CD14-positive monocyte (primary cell): ENCODE measurements at regions not wholly inside any gene's neighbourhood (a gene's known extent, or its start where the extent isn't known, plus 50 kb on each side); places are given as distances from the start of the nearest gene placed in this dataset.

ENCODE experiments used
- DNase-seq, 3 donors: peaks; one replicate each; pipeline ENCODE4 v3.0.0-alpha.2; 2011 to 2022
- H2AFZ ChIP-seq: 2 replicates; pipeline ENCODE4 v1.6.0; 2012; ENCODE audit warnings: mild to moderate bottlenecking, low read depth, low read length, inconsistent platforms; ENCODE audit not compliant: insufficient read depth, poor library complexity, severe bottlenecking
- H3K27ac ChIP-seq, 2 donors: 1 replicate in 1 of 2; 2 replicates in 1 of 2; pipeline ENCODE4 v1.5.1; 2012 to 2013; ENCODE audit warnings: low read length in 2 of 2, control low read depth in 1 of 2, inconsistent platforms in 1 of 2, low read depth in 1 of 2, mild to moderate bottlenecking in 1 of 2
- H3K27me3 ChIP-seq, 2 donors: one replicate each; pipeline versions ENCODE4 v1.6.0 to v1.6.1; 2011 to 2013; ENCODE audit warnings: low read length in 2 of 2; ENCODE audit not compliant: control insufficient read depth in 2 of 2, insufficient read depth in 2 of 2
- H3K36me3 ChIP-seq, 2 donors: replicated peaks in 1 of 2; 1 replicate in 1 of 2; 2 replicates in 1 of 2; pipeline versions ENCODE4 v1.5.1 to v1.6.1; 2012 to 2013; ENCODE audit warnings: low read length in 2 of 2, control low read depth in 1 of 2, inconsistent platforms in 1 of 2, mild to moderate bottlenecking in 1 of 2; ENCODE audit not compliant: insufficient read depth in 2 of 2, control insufficient read depth in 1 of 2
- H3K4me1 ChIP-seq, 2 donors: 1 replicate in 1 of 2; 2 replicates in 1 of 2; pipeline versions ENCODE4 v1.5.1 to v1.6.1; 2012 to 2013; ENCODE audit warnings: low read length in 2 of 2, control low read depth in 1 of 2, inconsistent platforms in 1 of 2, mild to moderate bottlenecking in 1 of 2, moderate library complexity in 1 of 2; ENCODE audit not compliant: insufficient read depth in 2 of 2, control insufficient read depth in 1 of 2
- H3K4me2 ChIP-seq: replicated peaks from 2 replicates; pipeline ENCODE3; 2012; ENCODE audit warnings: low read length, moderate library complexity, mild to moderate bottlenecking; ENCODE audit not compliant: poor library complexity, severe bottlenecking; ENCODE audit errors: extremely low read depth
- H3K4me3 ChIP-seq, 3 experiments: fragments of 200-600 bp in 1 of 3; sonication (generic) in 1 of 3; replicated peaks in 1 of 3; 1 replicate in 2 of 3; 2 replicates in 1 of 3; pipeline ENCODE4 v1.5.1; 2011 to 2013; ENCODE audit warnings: low read length in 3 of 3, mild to moderate bottlenecking in 3 of 3, control low read depth in 2 of 3, low read depth in 2 of 3, inconsistent platforms in 1 of 3, moderate library complexity in 1 of 3
- H3K79me2 ChIP-seq: 2 replicates; pipeline ENCODE4 v1.6.0; 2012; ENCODE audit warnings: mild to moderate bottlenecking, control low read depth, inconsistent platforms, low read length, moderate library complexity; ENCODE audit not compliant: insufficient read depth
- H3K9ac ChIP-seq: 2 replicates; pipeline ENCODE4 v1.6.0; 2017; ENCODE audit warnings: low read length, mild to moderate bottlenecking; ENCODE audit not compliant: insufficient read depth, poor library complexity, severe bottlenecking
- H3K9me3 ChIP-seq, 2 donors: replicated peaks in 1 of 2; 1 replicate in 1 of 2; 2 replicates in 1 of 2; pipeline versions ENCODE4 v1.5.1 to v1.6.1; 2012 to 2013; ENCODE audit warnings: low read length in 2 of 2, control low read depth in 1 of 2; ENCODE audit not compliant: control insufficient read depth in 1 of 2, insufficient read depth in 1 of 2
- H4K20me1 ChIP-seq: 2 replicates; pipeline ENCODE4 v1.6.0; 2012; ENCODE audit warnings: mild to moderate bottlenecking, low read length, control low read depth, moderate library complexity; ENCODE audit not compliant: insufficient read depth
- H3K27ac Mint-ChIP-seq, 7 donors: one replicate each; pipeline ENCODE4 v1.8.0; 2020; ENCODE audit warnings: mild to moderate bottlenecking in 7 of 7, mixed read lengths in 7 of 7, moderate library complexity in 6 of 7, inconsistent platforms in 2 of 7
- H3K27me3 Mint-ChIP-seq, 3 donors: one replicate each; pipeline ENCODE4 v1.8.0; 2021 to 2022; ENCODE audit warnings: low read depth in 3 of 3, mild to moderate bottlenecking in 3 of 3, mixed read lengths in 3 of 3, moderate library complexity in 3 of 3, inconsistent platforms in 1 of 3
- H3K36me3 Mint-ChIP-seq, 2 donors: one replicate each; pipeline ENCODE4 v1.8.0; 2020; ENCODE audit warnings: mixed read lengths in 2 of 2, inconsistent platforms in 1 of 2, mild to moderate bottlenecking in 1 of 2
- H3K4me1 Mint-ChIP-seq: one replicate; pipeline ENCODE4 v1.8.0; 2020; ENCODE audit warnings: mild to moderate bottlenecking, mixed read lengths
- H3K4me3 Mint-ChIP-seq, 2 donors: one replicate each; pipeline ENCODE4 v1.8.0; 2020; ENCODE audit warnings: mild to moderate bottlenecking in 2 of 2, mixed read lengths in 2 of 2, moderate library complexity in 1 of 2
- H3K9me3 Mint-ChIP-seq, 7 donors: one replicate each; pipeline ENCODE4 v1.8.0; 2020 to 2022; ENCODE audit warnings: mixed read lengths in 7 of 7, mild to moderate bottlenecking in 6 of 7, moderate library complexity in 6 of 7, inconsistent platforms in 2 of 7
- CTCF ChIP-seq: fragments of 200-600 bp; IDR thresholded peaks from one replicate; pipeline ENCODE4 v1.8.0; 2022; ENCODE audit warnings: antibody characterized with exemption, mild to moderate bottlenecking
- WGBS: methylation state at CpG from one replicate; pipeline ENCODE4 v1.1.5; 2013; ENCODE audit warnings: missing lambda C conversion rate; ENCODE audit not compliant: insufficient coverage; 5-methylcytosine and 5-hydroxymethylcytosine counted together
- intact Hi-C, 2 donors: fragments of 100-400 bp; cut with micrococcal nuclease; formaldehyde crosslinking; loops; one replicate each; pipeline versions ENCODE4 v1.15.0 to v1.15.1; 2023

- H3K4me3 ChIP-seq: no peak overlapping the region
- H3K27ac Mint-ChIP-seq: no peak overlapping the region
- no peaks in the 10 kb centered on the region for H3K4me1 Mint-ChIP-seq
- no peak overlapping the region for H2AFZ ChIP-seq
- intact Hi-C loops: no loop called here
- no peak for DNase-seq
- no peaks in the 10 kb centered on the region for H3K27me3 Mint-ChIP-seq
- no peak overlapping the region for H3K4me3 Mint-ChIP-seq
- peaks cover 0 to 4% (median 0%) of the 10 kb centered on the region in 7 donors for H3K9me3 Mint-ChIP-seq
- no peaks in the 10 kb centered on the region for H3K9me3 ChIP-seq
- no peak for TF ChIP-seq CTCF
- no peak overlapping the region for H3K9ac ChIP-seq
- no peak overlapping the region for H3K4me2 ChIP-seq
- no peaks in the 10 kb centered on the region for H3K36me3 ChIP-seq
- no peak overlapping the region for H3K27ac ChIP-seq
- H3K79me2 ChIP-seq: no peaks in the 10 kb centered on the region
- H4K20me1 ChIP-seq: no peaks in the 10 kb centered on the region
- H3K36me3 Mint-ChIP-seq: no peaks in the 10 kb centered on the region
- WGBS: no CpG with 5 or more reads among the region's 3 CpGs
- H3K4me1 ChIP-seq: no peaks in the 10 kb centered on the region
- H3K27me3 ChIP-seq: no peaks in the 10 kb centered on the region
Observed at GRCh38 chr13:107843681-107844080, 371.7 kb downstream of the LIG4 start.

- no peak overlapping the region for H3K27ac Mint-ChIP-seq
- Histone ChIP-seq H3K36me3 (no peaks in the 10 kb centered on the region), H3K27me3 (no peaks in the 10 kb centered on the region), H4K20me1 (no peaks in the 10 kb centered on the region), H2AFZ (no peak overlapping the region), H3K4me1 (no peaks in the 10 kb centered on the region), H3K9me3 (no peaks in the 10 kb centered on the region), H3K27ac (no peak overlapping the region), H3K79me2 (no peaks in the 10 kb centered on the region), H3K4me3 (no peak overlapping the region), H3K9ac (no peak overlapping the region), H3K4me2 (no peak overlapping the region)
- intact Hi-C loops: no loop called here
- DNase-seq: no peak
- no peak for TF ChIP-seq CTCF
- 13% methylated on average over 1 of the region's 4 CpGs for WGBS
- H3K9me3 Mint-ChIP-seq: peaks cover 0 to 4% (median 0%) of the 10 kb centered on the region in 7 donors
- no peaks in the 10 kb centered on the region for H3K4me1 Mint-ChIP-seq
- H3K27me3 Mint-ChIP-seq: no peaks in the 10 kb centered on the region
- no peaks in the 10 kb centered on the region for H3K36me3 Mint-ChIP-seq
- H3K4me3 Mint-ChIP-seq: no peak overlapping the region
Observed at GRCh38 chr13:107843281-107843680, 372.1 kb downstream of the LIG4 start.
